HG03565 (cell line): ENCODE measurements at regions not wholly inside any gene's neighbourhood (a gene's known extent, or its start where the extent isn't known, plus 50 kb on each side); places are given as distances from the start of the nearest gene placed in this dataset.
A peak's percentile ranks its signal among the peaks of the same experiment; 100 is the strongest.
"Not testable (repeated sequence)": the region's sequence is repeated elsewhere in the genome, so short reads cannot be mapped to it uniquely, and the experiment has no call there.

Source experiments
- ATAC-seq: cut with Tn5 transposase; IDR thresholded peaks from one replicate; pipeline ENCODE4 v1.9.1; 2021; ENCODE audit warnings: mild to moderate bottlenecking, moderate library complexity; ENCODE audit not compliant: unreplicated experiment

DNA sequence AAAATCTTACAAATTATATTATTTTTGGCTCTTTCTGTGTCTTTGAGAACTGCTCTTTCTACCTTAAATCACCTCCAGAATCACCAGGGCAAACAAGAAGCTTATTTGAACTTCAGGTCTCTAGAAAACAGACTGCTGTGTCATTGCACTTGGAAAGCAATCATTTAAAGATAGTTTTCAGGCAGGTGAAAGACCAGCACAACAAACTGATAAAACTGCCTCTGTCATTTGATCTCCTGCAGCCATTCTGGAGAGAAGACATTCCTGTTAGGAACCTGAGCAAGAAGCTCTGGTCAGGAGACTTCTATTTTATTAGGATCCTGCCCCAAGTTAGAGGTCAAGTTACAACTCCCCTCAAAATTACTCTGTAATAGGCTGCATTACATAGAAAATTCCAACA is 50.7 kb upstream of the AP4E1 start:
- no peak for ATAC-seq

GRCh38 chr15:50854601-50855490 is 53.6 kb upstream of the AP4E1 start:
- peak; percentile 99 for ATAC-seq

DNA sequence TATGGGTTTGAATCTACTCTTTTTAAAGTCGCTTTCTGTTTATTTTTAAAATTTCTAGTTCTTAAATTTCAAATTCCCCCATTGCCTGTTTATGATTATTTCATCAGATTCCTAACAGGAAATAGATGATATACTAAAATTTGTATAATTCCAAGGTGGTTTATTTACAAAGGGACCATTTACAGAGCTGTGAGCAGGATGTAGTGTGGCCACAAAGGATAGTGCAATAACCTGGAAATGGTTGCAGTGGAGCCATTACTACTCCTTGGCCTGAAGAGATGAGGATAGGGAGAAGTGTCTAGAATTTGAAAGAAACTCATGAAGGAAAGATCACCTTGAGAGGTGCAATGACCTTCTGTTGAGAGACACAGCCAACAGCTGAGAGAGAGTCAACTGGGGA is 58.5 kb upstream of the AP4E1 start:
- no peak for ATAC-seq

DNA sequence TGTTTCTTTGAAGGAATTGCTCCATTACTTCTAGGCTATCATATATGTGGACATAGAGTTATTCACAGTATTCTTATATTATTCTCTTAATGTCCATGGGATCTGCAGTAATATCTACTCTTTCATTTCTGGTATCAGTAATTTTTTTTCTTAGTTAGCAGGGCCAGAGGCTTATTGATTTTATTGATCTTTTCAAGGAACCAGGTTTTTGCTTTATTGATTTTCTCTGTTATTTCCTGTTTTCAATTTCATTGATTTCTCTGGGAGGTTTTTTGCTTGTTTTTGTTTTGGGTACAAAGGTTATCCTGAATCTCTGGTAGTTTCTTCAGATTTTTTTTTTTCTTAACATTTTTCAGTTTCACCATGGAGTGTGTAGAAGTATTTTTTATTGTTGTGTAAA is 60.1 kb upstream of the AP4E1 start:
- ATAC-seq = no peak

- ATAC-seq = not testable (repeated sequence)
These were observed 63.3 kb upstream of the AP4E1 start for GRCh38 chr15:50845181-50845580.

GRCh38 chr15:50840520-50840919 is 68.0 kb upstream of the AP4E1 start:
- ATAC-seq = no peak

DNA sequence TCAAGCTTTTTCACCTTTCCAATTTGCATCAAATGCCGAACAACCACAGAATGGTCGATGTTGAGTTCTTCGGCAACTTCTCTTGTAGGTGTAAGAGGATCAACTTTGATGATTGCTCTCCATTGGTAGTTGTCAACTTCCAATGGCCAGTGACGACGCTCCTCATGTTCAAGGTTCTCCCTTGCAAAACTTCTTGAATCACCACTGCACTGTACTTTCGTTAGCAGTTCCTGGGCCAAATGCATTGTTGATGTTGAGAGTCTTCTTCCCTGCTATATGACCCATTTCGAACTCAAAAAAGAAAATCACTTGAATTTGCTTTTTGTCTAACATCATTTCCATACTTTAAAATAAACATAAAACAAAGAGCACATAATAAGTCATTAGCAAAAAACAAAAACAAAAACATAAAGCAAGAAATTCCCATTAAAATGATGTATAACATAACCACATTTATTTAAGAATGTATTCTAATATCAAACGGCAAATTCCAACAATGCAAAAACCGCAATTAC is 71.2 kb upstream of the AP4E1 start:
- no peak for ATAC-seq

DNA sequence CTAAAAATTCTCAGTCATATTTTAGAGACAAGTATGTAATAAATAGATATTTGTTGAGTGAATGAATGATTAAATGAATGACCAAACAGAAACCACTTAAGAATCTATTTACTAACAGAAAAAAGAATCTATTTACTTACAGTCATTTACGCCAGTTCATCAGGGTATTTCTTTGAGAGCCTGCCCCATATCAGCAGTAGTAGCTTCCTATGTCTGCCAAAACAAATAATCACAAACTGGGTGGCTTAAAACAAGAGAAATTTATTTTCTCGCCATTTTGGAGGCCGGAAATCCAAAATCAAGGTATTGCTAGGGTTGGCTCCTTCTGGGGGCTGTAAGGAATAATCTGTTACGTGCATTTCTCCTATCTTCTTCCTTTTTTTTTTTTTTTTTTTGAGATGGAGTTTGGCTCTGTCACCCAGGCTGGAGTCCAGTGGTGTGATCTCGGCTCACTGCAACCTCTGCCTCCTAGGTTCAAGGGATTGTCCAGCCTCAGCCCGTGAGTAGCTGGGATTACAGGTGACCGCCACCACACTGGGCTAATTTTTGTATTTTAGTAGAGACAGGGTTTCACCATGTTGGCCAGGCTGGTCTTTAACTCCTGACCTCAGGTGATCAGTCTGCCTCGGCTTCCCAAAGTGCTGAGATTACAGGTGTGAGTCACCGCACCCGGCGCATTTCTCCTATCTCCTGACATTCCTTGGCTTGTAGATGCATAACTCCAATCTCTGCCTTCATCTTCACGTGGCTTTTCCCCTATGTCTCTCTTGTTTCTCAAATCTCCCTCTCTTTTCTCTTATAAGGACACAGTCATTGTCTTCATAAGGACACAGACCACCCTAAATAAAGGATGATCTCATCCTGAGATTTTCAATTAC is 65.2 kb upstream of the SPPL2A start:
- no peak for ATAC-seq

DNA sequence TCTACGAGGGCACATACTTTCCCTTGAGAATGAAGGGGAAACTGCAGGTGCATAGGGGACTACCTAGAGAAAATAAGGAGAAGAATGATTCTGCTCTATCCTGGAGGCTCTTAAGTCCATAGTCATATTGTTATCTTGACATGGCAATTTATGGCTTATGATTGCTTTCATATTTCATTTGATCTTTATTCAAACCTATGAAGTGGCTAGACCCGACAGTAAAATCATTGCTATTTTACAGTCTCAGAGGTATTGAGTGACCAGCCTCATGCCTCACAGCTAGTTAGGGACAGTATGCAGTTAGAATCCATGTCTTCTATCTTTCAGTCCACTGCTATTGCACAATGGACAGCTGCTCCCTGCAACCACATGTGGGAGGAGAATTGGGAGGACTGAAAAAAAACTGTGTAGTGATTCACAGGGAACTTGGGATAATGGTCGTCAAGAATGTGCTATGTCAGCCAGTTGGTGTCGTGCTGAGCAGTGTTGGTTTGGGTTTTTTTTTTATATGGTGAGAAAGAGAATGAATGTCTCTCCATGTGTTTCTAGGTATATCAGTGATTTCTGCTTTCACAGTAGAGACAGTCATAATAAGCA is 63.2 kb upstream of the SPPL2A start:
- ATAC-seq = no peak

- no peak for ATAC-seq
These were observed 60.4 kb upstream of the SPPL2A start for GRCh38 chr15:50825946-50826345.

DNA sequence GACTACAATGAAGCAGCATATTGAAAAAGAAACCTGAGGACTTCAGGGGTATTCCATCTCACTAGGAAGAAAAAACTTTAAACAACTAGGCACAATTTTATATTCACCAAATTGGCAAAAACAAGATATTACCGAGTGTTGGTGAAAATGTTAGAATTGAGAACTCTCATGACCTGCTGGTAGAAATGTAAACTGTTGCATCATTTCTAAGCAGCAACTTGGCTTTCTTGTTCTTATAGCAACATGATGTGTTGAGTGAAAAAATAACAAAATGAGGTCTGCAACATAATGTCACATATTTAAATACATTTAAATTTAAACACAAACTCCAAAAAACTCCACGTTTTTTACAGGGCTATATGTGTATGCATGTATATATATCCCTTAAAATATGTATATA is 59.0 kb upstream of the SPPL2A start:
- ATAC-seq = no peak

DNA sequence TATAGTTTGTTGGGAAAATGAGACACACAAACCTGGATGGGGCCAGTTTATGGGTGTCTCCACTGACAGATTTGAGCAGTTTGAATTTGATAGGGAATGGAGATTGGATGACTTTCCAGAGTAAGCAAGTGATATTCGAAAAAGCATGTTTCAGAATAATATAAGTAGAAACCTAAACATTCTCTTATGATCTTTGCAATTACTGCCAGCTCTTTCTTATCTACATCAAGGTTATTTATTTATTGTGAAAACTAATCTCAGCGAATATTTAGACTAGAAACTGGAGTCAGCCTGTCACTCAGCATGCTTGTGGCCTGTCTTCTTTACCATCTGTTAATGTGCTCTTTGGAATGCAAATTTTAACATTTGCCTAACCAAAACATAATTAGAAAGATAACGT is 57.8 kb upstream of the SPPL2A start:
- no peak for ATAC-seq

GRCh38 chr15:50821476-50821875 is 56.0 kb upstream of the SPPL2A start:
- no peak for ATAC-seq

DNA sequence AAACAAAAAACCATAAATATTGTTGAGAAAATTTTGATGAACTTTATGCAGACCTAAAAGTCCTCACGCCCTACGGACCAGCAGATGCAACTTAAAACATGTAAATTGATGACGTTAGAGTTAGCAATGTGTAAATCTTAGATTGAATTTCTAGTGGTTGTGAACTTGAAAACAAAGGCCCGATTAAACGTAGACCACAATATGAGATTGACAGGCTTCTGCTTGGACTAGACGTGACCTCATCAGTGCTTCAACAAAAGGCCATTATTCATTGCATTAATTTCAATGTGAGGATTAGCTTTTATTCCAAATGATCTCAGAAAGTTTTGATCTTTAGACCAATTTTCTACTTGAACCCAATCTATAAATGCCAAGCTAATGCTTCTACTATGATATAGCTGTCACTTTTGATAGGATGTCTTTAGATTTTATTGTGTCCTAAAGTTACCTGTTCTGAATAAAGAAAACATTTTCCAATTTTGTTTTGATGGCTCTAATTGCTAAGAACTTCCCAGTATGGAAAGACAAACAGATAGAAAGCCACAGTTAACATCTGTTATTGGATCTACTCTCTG is 55.4 kb upstream of the SPPL2A start:
- ATAC-seq = no peak

- ATAC-seq = no peak
These were observed 53.8 kb upstream of the SPPL2A start for GRCh38 chr15:50819344-50819743.

GRCh38 chr15:50815958-50816590 is 50.6 kb upstream of the SPPL2A start:
- no peak for ATAC-seq
